HFF-Myc (cell line): ENCODE measurements at regions not wholly inside any gene's neighbourhood (a gene's known extent, or its start where the extent isn't known, plus 50 kb on each side); places are given as distances from the start of the nearest gene placed in this dataset.

Experiments
- DNase-seq: peaks from one replicate; pipeline ENCODE4 v3.0.0-alpha.2; 2011; ENCODE audit warnings: low read depth; ENCODE audit errors: extremely low read depth
- H3K4me3 ChIP-seq: replicated peaks from 2 replicates; pipeline ENCODE4 v1.5.1; 2011; ENCODE audit warnings: low read depth, mild to moderate bottlenecking, control low read depth, low read length
- CTCF ChIP-seq: IDR thresholded peaks from 2 replicates; pipeline ENCODE4 v1.5.1; 2012; ENCODE audit warnings: mild to moderate bottlenecking, low read depth, low read length, control low read depth; ENCODE audit errors: missing control alignments

GRCh38 chr11:70660889-70661197 lies 262.5 kb downstream of the CTTN start:
- no peak for TF ChIP-seq CTCF
- H3K4me3 ChIP-seq = no peak overlapping the region
- no peak for DNase-seq

GRCh38 chr11:70661761-70662501 lies 263.6 kb downstream of the CTTN start:
- H3K4me3 ChIP-seq = no peak overlapping the region
- TF ChIP-seq CTCF = no peak
- DNase-seq = no peak

GRCh38 chr11:70662691-70663098 lies 264.4 kb downstream of the CTTN start:
- H3K4me3 ChIP-seq = no peak overlapping the region
- no peak for TF ChIP-seq CTCF
- no peak for DNase-seq

- H3K4me3 ChIP-seq = no peak overlapping the region
- no peak for TF ChIP-seq CTCF
- DNase-seq = no peak
These were observed 265.5 kb downstream of the CTTN start for GRCh38 chr11:70663815-70664214.

- no peak for TF ChIP-seq CTCF
- no peak for DNase-seq
- no peak overlapping the region for H3K4me3 ChIP-seq
These were observed 268.0 kb downstream of the CTTN start for GRCh38 chr11:70666311-70666710.

GRCh38 chr11:70667767-70668166 lies 269.4 kb downstream of the CTTN start:
- no peak for DNase-seq
- TF ChIP-seq CTCF = no peak
- no peak overlapping the region for H3K4me3 ChIP-seq
